ENCODE measurements at regions not wholly inside any gene's neighbourhood (a gene's known extent, or its start where the extent isn't known, plus 50 kb on each side); places are given as distances from the start of the nearest gene placed in this dataset.

DNA sequence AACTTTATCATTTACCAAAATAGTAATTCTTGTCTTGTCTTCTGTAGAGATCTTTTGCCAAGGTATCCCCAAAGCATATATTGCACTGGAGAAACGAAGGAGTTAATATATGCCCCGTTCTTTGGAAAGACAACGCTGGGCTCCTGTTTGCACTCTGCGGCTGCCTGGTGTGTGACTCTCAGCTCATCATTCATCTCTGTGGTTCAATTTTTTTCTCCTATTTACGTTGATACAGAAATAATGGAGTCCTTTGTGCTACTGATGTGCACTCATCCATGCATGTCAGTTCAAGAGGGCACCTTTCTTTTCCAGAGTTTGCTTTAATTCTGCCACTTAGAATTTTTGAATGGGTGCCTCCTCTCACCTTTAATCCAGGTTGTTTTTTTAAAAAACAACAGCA lies 655.5 kb downstream of the DCDC2C start:
- Mint-ChIP-seq H3K9me3 (peaks cover 19% of the 10 kb centered on the region), H3K27me3 (ENCODE audit: low read depth) (no peaks in the 10 kb centered on the region), H3K36me3 (ENCODE audit: low read depth) (peaks cover 4% of the 10 kb centered on the region), H3K4me3 (no peak overlapping the region), H3K27ac (ENCODE audit: unreplicated experiment) (no peak overlapping the region), H3K4me1 (peaks cover 18% of the 10 kb centered on the region)
- DNase-seq (ENCODE audit: low read depth, low spot score): no peak
- TF ChIP-seq, protein P1, sequence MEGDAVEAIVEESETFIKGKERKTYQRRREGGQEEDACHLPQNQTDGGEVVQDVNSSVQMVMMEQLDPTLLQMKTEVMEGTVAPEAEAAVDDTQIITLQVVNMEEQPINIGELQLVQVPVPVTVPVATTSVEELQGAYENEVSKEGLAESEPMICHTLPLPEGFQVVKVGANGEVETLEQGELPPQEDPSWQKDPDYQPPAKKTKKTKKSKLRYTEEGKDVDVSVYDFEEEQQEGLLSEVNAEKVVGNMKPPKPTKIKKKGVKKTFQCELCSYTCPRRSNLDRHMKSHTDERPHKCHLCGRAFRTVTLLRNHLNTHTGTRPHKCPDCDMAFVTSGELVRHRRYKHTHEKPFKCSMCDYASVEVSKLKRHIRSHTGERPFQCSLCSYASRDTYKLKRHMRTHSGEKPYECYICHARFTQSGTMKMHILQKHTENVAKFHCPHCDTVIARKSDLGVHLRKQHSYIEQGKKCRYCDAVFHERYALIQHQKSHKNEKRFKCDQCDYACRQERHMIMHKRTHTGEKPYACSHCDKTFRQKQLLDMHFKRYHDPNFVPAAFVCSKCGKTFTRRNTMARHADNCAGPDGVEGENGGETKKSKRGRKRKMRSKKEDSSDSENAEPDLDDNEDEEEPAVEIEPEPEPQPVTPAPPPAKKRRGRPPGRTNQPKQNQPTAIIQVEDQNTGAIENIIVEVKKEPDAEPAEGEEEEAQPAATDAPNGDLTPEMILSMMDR (conservative IDR thresholded peaks at IDR 0.05): no peak

GRCh38 chr2:4368907-4369306 lies 665.5 kb downstream of the DCDC2C start:
- TF ChIP-seq, protein P1 (conservative IDR thresholded peaks at IDR 0.05): no peak
- no peak overlapping the region for H3K27ac Mint-ChIP-seq (ENCODE audit: unreplicated experiment)
- H3K36me3 Mint-ChIP-seq (ENCODE audit: low read depth): peaks cover 14% of the 10 kb centered on the region
- no peak overlapping the region for H3K4me3 Mint-ChIP-seq
- no peak for DNase-seq (ENCODE audit: low read depth, low spot score)
- H3K9me3 Mint-ChIP-seq: peaks cover 21% of the 10 kb centered on the region
- no peaks in the 10 kb centered on the region for H3K4me1 Mint-ChIP-seq
- no peaks in the 10 kb centered on the region for H3K27me3 Mint-ChIP-seq (ENCODE audit: low read depth)

- Mint-ChIP-seq H3K27me3 (ENCODE audit: low read depth) (no peaks in the 10 kb centered on the region), H3K27ac (ENCODE audit: unreplicated experiment) (no peak overlapping the region), H3K9me3 (peaks cover 29% of the 10 kb centered on the region), H3K4me1 (no peaks in the 10 kb centered on the region), H3K36me3 (ENCODE audit: low read depth) (peaks cover 18% of the 10 kb centered on the region), H3K4me3 (no peak overlapping the region)
- TF ChIP-seq, protein P1 (conservative IDR thresholded peaks at IDR 0.05): no peak
- no peak for DNase-seq (ENCODE audit: low read depth, low spot score)
Observed at GRCh38 chr2:4369826-4370419, 666.5 kb downstream of the DCDC2C start.

DNA sequence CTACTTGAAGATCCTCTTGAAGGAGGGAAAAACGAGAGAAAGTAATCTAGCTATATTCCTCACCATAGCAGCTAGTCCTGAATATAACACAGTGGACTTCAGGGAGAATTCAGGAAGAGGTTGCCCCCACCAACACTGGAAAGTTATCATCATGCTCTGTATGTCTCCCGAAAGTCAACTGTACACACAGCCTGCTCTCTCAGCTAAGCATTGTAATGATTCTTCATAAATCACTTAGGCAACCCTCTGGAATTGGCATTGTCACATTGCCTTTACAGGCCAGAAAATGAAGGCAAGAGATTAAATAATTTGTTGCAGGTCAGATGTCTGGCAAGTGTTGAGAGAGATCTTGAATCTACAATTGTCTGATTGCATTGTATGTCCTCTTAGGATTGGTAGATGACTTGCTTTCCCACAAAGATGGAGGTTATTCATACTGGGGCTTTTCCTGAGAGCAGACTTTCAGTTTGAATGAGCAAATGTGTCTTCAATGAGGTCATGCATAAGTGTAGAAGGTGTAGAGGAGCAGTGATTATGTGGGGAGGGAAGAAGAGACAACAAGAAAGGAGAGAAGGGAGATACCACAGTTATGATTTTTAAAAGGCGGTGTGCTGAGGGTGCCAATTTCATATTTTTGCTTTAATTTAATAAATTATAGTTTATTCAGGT lies 667.2 kb downstream of the DCDC2C start:
- H3K36me3 Mint-ChIP-seq (ENCODE audit: low read depth): peaks cover 19% of the 10 kb centered on the region
- no peak overlapping the region for H3K4me3 Mint-ChIP-seq
- TF ChIP-seq, protein P1 (conservative IDR thresholded peaks at IDR 0.05): no peak
- H3K9me3 Mint-ChIP-seq: peaks cover 29% of the 10 kb centered on the region
- no peaks in the 10 kb centered on the region for H3K27me3 Mint-ChIP-seq (ENCODE audit: low read depth)
- no peak for DNase-seq (ENCODE audit: low read depth, low spot score)
- H3K4me1 Mint-ChIP-seq: no peaks in the 10 kb centered on the region
- H3K27ac Mint-ChIP-seq (ENCODE audit: unreplicated experiment): no peak overlapping the region

DNA sequence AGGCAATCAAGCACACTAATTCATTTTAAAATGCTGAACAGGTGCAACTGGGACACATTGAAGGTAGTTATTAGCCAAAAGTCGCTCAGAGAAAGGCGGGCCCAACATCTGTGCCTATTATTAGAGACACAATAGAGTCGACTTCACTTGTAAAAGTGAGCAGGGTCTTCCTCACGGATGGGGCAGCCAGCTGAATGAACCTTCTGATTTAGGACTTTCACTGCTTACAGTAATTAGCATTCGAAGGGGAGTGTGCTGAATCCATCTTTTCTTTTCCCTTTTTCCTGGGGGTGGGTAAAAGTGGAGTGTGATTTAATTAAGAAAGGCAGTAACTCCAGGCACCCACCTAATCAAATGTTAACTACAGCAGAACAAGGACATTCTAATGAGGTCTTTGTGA lies 677.7 kb downstream of the DCDC2C start:
- Mint-ChIP-seq H3K9me3 (peaks cover 6% of the 10 kb centered on the region), H3K4me3 (no peak overlapping the region), H3K36me3 (ENCODE audit: low read depth) (peaks cover 2% of the 10 kb centered on the region), H3K27me3 (ENCODE audit: low read depth) (no peaks in the 10 kb centered on the region), H3K27ac (ENCODE audit: unreplicated experiment) (no peak overlapping the region), H3K4me1 (peaks cover 21% of the 10 kb centered on the region)
- no peak for DNase-seq (ENCODE audit: low read depth, low spot score)
- TF ChIP-seq, protein P1 (conservative IDR thresholded peaks at IDR 0.05): no peak

Data from neural crest cell (in vitro differentiated cells).